ENCODE measurements at regions not wholly inside any gene's neighbourhood (a gene's known extent, or its start where the extent isn't known, plus 50 kb on each side); places are given as distances from the start of the nearest gene placed in this dataset.

GRCh38 chr13:22082030-22082429, 411.2 kb downstream of the FGF9 start:
- TF ChIP-seq CTCF (IDR thresholded peaks at IDR 0.05; ENCODE audit: control insufficient read depth, extremely low read depth, insufficient read depth): no peak
- DNase-seq (ENCODE audit: low read depth): no peak
- no peak overlapping the region for H3K4me3 ChIP-seq (ENCODE audit: low read depth, low read length)

- H3K4me3 ChIP-seq (ENCODE audit: low read depth, low read length): no peak overlapping the region
- no peak for TF ChIP-seq CTCF (IDR thresholded peaks at IDR 0.05; ENCODE audit: control insufficient read depth, extremely low read depth, insufficient read depth)
- no peak for DNase-seq (ENCODE audit: low read depth)
These were observed 411.7 kb downstream of the FGF9 start for GRCh38 chr13:22082437-22083100.

GRCh38 chr13:22085001-22085400, 414.1 kb downstream of the FGF9 start:
- no peak for TF ChIP-seq CTCF (IDR thresholded peaks at IDR 0.05; ENCODE audit: control insufficient read depth, extremely low read depth, insufficient read depth)
- no peak for DNase-seq (ENCODE audit: low read depth)
- H3K4me3 ChIP-seq (ENCODE audit: low read depth, low read length): no peak overlapping the region

GRCh38 chr13:22086597-22087330, 415.9 kb downstream of the FGF9 start:
- H3K4me3 ChIP-seq (ENCODE audit: low read depth, low read length): no peak overlapping the region
- DNase-seq (ENCODE audit: low read depth): no peak
- no peak for TF ChIP-seq CTCF (IDR thresholded peaks at IDR 0.05; ENCODE audit: control insufficient read depth, extremely low read depth, insufficient read depth)

GRCh38 chr13:22090106-22090505, 419.2 kb downstream of the FGF9 start:
- DNase-seq (ENCODE audit: low read depth): no peak
- no peak overlapping the region for H3K4me3 ChIP-seq (ENCODE audit: low read depth, low read length)
- TF ChIP-seq CTCF (IDR thresholded peaks at IDR 0.05; ENCODE audit: control insufficient read depth, extremely low read depth, insufficient read depth): no peak

- TF ChIP-seq CTCF (IDR thresholded peaks at IDR 0.05; ENCODE audit: control insufficient read depth, extremely low read depth, insufficient read depth): no peak
- no peak overlapping the region for H3K4me3 ChIP-seq (ENCODE audit: low read depth, low read length)
- DNase-seq (ENCODE audit: low read depth): no peak
These were observed 420.5 kb downstream of the FGF9 start for GRCh38 chr13:22091222-22091970.
